Prostate gland (tissue), 2 donors: ENCODE measurements at regions not wholly inside any gene's neighbourhood (a gene's known extent, or its start where the extent isn't known, plus 50 kb on each side); places are given as distances from the start of the nearest gene placed in this dataset.

ENCODE experiments used
- DNase-seq: peaks from one replicate; pipeline ENCODE4 v3.0.0-alpha.2; 2019; ENCODE audit warnings: low spot score
- H3K27ac ChIP-seq, 2 donors: fragments of 200-600 bp; sonication (generic); 2 replicates each; pipeline ENCODE4 v1.5.1; 2017 to 2019
- H3K27me3 ChIP-seq: fragments of 200-600 bp; sonication (generic); replicated peaks from 2 replicates; pipeline ENCODE4 v1.5.1; 2019; ENCODE audit not compliant: insufficient read depth
- H3K36me3 ChIP-seq, 2 donors: fragments of 200-600 bp; sonication (generic); 1 replicate in 1 of 2; 2 replicates in 1 of 2; pipeline versions ENCODE4 v1.5.1 to v1.8.1; 2017 to 2019
- H3K4me1 ChIP-seq: fragments of 200-600 bp; sonication (generic); replicated peaks from 2 replicates; pipeline ENCODE4 v1.5.1; 2019
- H3K4me3 ChIP-seq, 2 donors: fragments of 200-600 bp; sonication (generic); 2 replicates each; pipeline ENCODE4 v1.5.1; 2017 to 2019
- H3K9me3 ChIP-seq: fragments of 200-600 bp; sonication (generic); 2 replicates; pipeline ENCODE4 v1.5.1; 2017
- CTCF ChIP-seq, 4 experiments: fragments of 200-600 bp in 2 of 4; fragments of 450-650 bp in 2 of 4; sonication (generic) in 2 of 4; IDR thresholded peaks; 1 replicate in 3 of 4; 2 replicates in 1 of 4; pipeline ENCODE4 v1.5.1; 2016 to 2019; ENCODE audit warnings: antibody characterized with exemption in 4 of 4, mild to moderate bottlenecking in 2 of 4, moderate library complexity in 2 of 4
- POLR2A ChIP-seq: fragments of 450-650 bp; IDR thresholded peaks from one replicate; pipeline ENCODE4 v1.6.1; 2016; ENCODE audit warnings: antibody characterized with exemption, mild to moderate bottlenecking
- POLR2AphosphoS5 ChIP-seq: sonication (generic); formaldehyde crosslinking; IDR thresholded peaks from one replicate; pipeline ENCODE4 v1.6.1; 2017; ENCODE audit warnings: antibody characterized with exemption
- WGBS: methylation state at CpG from one replicate; pipeline ENCODE4 v1.1.5; 2018; 5-methylcytosine and 5-hydroxymethylcytosine counted together
- intact Hi-C: fragments of 100-400 bp; cut with DNase I; formaldehyde crosslinking; loops from one replicate; pipeline ENCODE4 v1.14.2; 2022

GRCh38 chr3:106620646-106621045 lies 751.8 kb upstream of the CBLB start:
- Histone ChIP-seq H3K27ac (no peak overlapping the region), H3K4me1 (no peaks in the 10 kb centered on the region), H3K4me3 (no peak overlapping the region), H3K36me3 (no peaks in the 10 kb centered on the region), H3K9me3 (no peaks in the 10 kb centered on the region), H3K27me3 (no peaks in the 10 kb centered on the region)
- 92% methylated on average over 1 of the region's 1 CpG for WGBS
- no peak for DNase-seq
- intact Hi-C loops, result no loop called here
- TF ChIP-seq POLR2AphosphoS5 (no peak), CTCF (IDR thresholded peaks at IDR 0.05) (no peak), POLR2A (no peak)

DNA sequence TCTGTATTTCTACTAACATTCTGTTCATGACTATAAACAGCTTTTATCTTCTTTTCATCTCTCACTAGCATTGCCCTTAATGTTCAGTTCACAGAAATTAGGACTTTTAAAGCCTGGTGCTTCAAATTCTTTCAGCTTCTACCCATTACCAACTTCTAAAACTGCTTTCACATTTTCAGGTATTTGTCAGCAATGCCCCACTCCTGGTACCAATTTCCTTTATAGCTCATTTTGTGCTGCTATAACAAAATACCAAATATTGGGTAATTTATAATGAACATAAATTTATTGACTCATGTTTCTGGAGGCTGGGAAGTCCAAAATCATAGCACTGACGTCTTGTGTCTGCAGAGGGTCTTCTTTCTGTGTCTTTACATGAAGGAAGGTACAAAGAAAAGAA lies 753.1 kb upstream of the CCDC54 start:
- no peaks in the 10 kb centered on the region for H3K36me3 ChIP-seq
- H3K27ac ChIP-seq, result no peak overlapping the region
- intact Hi-C loops, result no loop called here
- H3K9me3 ChIP-seq, result no peaks in the 10 kb centered on the region
- no peak overlapping the region for H3K4me3 ChIP-seq
- no peaks in the 10 kb centered on the region for H3K4me1 ChIP-seq
- no peaks in the 10 kb centered on the region for H3K27me3 ChIP-seq
- WGBS, result 95% methylated on average over 1 of the region's 1 CpG
- DNase-seq, result no peak
- TF ChIP-seq POLR2AphosphoS5 (no peak), CTCF (IDR thresholded peaks at IDR 0.05) (no peak), POLR2A (no peak)

GRCh38 chr3:106628407-106628806 lies 748.8 kb upstream of the CCDC54 start:
- intact Hi-C loops, result no loop called here
- no peak overlapping the region for H3K27ac ChIP-seq
- no peak for DNase-seq

DNA sequence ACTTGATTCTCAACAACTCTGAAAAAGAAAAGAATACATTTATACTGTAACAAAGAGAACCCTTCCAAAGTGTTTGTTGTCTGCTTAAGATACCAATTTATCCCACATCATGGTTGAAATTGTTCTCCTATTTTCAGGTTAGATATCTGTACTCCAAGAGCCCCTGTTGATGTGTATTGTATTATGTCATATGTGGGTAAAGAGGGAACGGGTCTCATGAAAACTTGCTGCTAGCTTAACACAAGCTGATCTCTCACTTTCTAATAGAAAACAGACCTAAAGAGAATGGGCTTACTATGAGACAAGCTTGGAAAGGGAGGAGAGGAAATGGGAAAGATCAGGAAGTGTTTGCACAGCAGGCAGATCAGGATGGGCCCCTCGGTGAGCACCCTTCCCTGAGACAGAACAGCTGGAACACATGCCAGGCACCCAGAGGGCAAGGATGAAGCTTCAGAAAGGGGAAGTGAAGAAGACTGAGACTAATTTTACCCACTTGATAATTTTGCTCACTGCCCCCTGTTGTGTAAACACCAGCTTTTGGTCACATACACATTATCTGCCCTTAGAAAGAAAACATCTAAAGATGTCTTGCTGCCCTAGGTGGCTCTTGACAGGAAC lies 747.9 kb upstream of the CCDC54 start:
- TF ChIP-seq POLR2A (no peak), POLR2AphosphoS5 (no peak), CTCF (IDR thresholded peaks at IDR 0.05) (no peak)
- no peaks in the 10 kb centered on the region for H3K36me3 ChIP-seq
- intact Hi-C loops, result no loop called here
- no peaks in the 10 kb centered on the region for H3K27me3 ChIP-seq
- no peak overlapping the region for H3K4me3 ChIP-seq
- no peak overlapping the region for H3K27ac ChIP-seq
- 55% methylated on average over 2 of the region's 2 CpGs for whole genome bisulfite sequencing
- H3K9me3 ChIP-seq, result no peaks in the 10 kb centered on the region
- no peaks in the 10 kb centered on the region for H3K4me1 ChIP-seq
- no peak for DNase-seq

More at GRCh38 chr3:106628407-106628806, 748.8 kb upstream of the CCDC54 start:
- Histone ChIP-seq H3K4me1 (no peaks in the 10 kb centered on the region), H3K9me3 (no peaks in the 10 kb centered on the region), H3K36me3 (no peaks in the 10 kb centered on the region), H3K27me3 (no peaks in the 10 kb centered on the region), H3K4me3 (no peak overlapping the region)
- no peak for TF ChIP-seq POLR2AphosphoS5
- no peak for TF ChIP-seq POLR2A
- no peak for TF ChIP-seq CTCF (IDR thresholded peaks at IDR 0.05)

- no peak overlapping the region for H3K27ac ChIP-seq
- WGBS, result 87% methylated on average over 11 of the region's 11 CpGs
- no peak for DNase-seq
- H3K4me3 ChIP-seq, result no peak overlapping the region
- no peaks in the 10 kb centered on the region for H3K27me3 ChIP-seq
- H3K4me1 ChIP-seq, result no peaks in the 10 kb centered on the region
- H3K36me3 ChIP-seq, result no peaks in the 10 kb centered on the region
- no peak for TF ChIP-seq POLR2AphosphoS5
- no peak for TF ChIP-seq POLR2A
- no peak for TF ChIP-seq CTCF (IDR thresholded peaks at IDR 0.05)
- intact Hi-C loops, result no loop called here
- no peaks in the 10 kb centered on the region for H3K9me3 ChIP-seq
Observed at GRCh38 chr3:106631373-106632108, 745.7 kb upstream of the CCDC54 start.
